Mammary epithelial cell (primary cell): ENCODE measurements at regions not wholly inside any gene's neighbourhood (a gene's known extent, or its start where the extent isn't known, plus 50 kb on each side); places are given as distances from the start of the nearest gene placed in this dataset.

Experiments used
- CTCF ChIP-seq, 2 donors: IDR thresholded peaks in 1 of 2; conservative IDR thresholded peaks in 1 of 2; 2 replicates each; pipeline ENCODE4 v1.5.1; 2011 to 2012; ENCODE audit warnings: inconsistent platforms in 2 of 2, low read length in 2 of 2, mild to moderate bottlenecking in 2 of 2, control low read depth in 1 of 2, low read depth in 1 of 2; ENCODE audit not compliant: insufficient read depth in 1 of 2; ENCODE audit errors: extremely low read depth in 1 of 2
- EZH2 ChIP-seq: IDR thresholded peaks from 2 replicates; pipeline ENCODE4 v1.6.1; 2012; ENCODE audit warnings: low read length, inconsistent platforms, borderline replicate concordance

- TF ChIP-seq CTCF (conservative IDR thresholded peaks at IDR 0.05 in 1 of 2, IDR thresholded peaks at IDR 0.05 in 1 of 2; ENCODE audit: extremely low read depth in 1 of 2, insufficient read depth in 1 of 2, low read depth in 1 of 2, low read length in 2 of 2) (no peak), EZH2 (no peak)
Observed at GRCh38 chr1:115170961-115171392, 81.7 kb upstream of the TSPAN2 start.
